ENCODE measurements at regions not wholly inside any gene's neighbourhood (a gene's known extent, or its start where the extent isn't known, plus 50 kb on each side); places are given as distances from the start of the nearest gene placed in this dataset.

GRCh38 chr15:69536726-69537512, 84.3 kb downstream of the RPLP1 start:
- peaks cover 0 to 6% (median 0%) of the 10 kb centered on the region in 5 donors for H3K27me3 ChIP-seq (ENCODE audit: control insufficient read depth in 5 of 5, insufficient read depth in 4 of 5, low read length in 5 of 5)
- H3K9me3 ChIP-seq (ENCODE audit: control insufficient read depth in 5 of 5, low read length in 5 of 5), result no peaks in the 10 kb centered on the region
- H3K9ac ChIP-seq (ENCODE audit: low read length in 5 of 5), result no peak overlapping the region
- no peak overlapping the region for H3K27ac ChIP-seq (ENCODE audit: low read depth, low read length)
- no peaks in the 10 kb centered on the region for H3K36me3 ChIP-seq (ENCODE audit: control insufficient read depth in 5 of 5, insufficient read depth in 5 of 5, low read length in 5 of 5)
- H3K4me1 ChIP-seq (ENCODE audit: control insufficient read depth in 5 of 5, insufficient read depth in 5 of 5, low read length in 5 of 5), result no peaks in the 10 kb centered on the region
- H3K4me3 ChIP-seq (ENCODE audit: low read depth in 1 of 5, low read length in 5 of 5), result no peak overlapping the region

GRCh38 chr15:69537901-69538300, 85.3 kb downstream of the RPLP1 start:
- Histone ChIP-seq H3K9ac (ENCODE audit: low read length in 5 of 5) (no peak overlapping the region), H3K4me1 (ENCODE audit: control insufficient read depth in 5 of 5, insufficient read depth in 5 of 5, low read length in 5 of 5) (no peaks in the 10 kb centered on the region), H3K27me3 (ENCODE audit: control insufficient read depth in 5 of 5, insufficient read depth in 4 of 5, low read length in 5 of 5) (peaks cover 0 to 6% (median 0%) of the 10 kb centered on the region in 5 donors), H3K27ac (ENCODE audit: low read depth, low read length) (no peak overlapping the region), H3K36me3 (ENCODE audit: control insufficient read depth in 5 of 5, insufficient read depth in 5 of 5, low read length in 5 of 5) (no peaks in the 10 kb centered on the region), H3K9me3 (ENCODE audit: control insufficient read depth in 5 of 5, low read length in 5 of 5) (no peaks in the 10 kb centered on the region), H3K4me3 (ENCODE audit: low read depth in 1 of 5, low read length in 5 of 5) (no peak overlapping the region)

GRCh38 chr15:69538379-69538778, 85.8 kb downstream of the RPLP1 start:
- Histone ChIP-seq H3K9me3 (ENCODE audit: control insufficient read depth in 5 of 5, low read length in 5 of 5) (no peaks in the 10 kb centered on the region), H3K4me1 (ENCODE audit: control insufficient read depth in 5 of 5, insufficient read depth in 5 of 5, low read length in 5 of 5) (no peaks in the 10 kb centered on the region), H3K4me3 (ENCODE audit: low read depth in 1 of 5, low read length in 5 of 5) (no peak overlapping the region), H3K9ac (ENCODE audit: low read length in 5 of 5) (no peak overlapping the region), H3K27ac (ENCODE audit: low read depth, low read length) (no peak overlapping the region), H3K36me3 (ENCODE audit: control insufficient read depth in 5 of 5, insufficient read depth in 5 of 5, low read length in 5 of 5) (no peaks in the 10 kb centered on the region), H3K27me3 (ENCODE audit: control insufficient read depth in 5 of 5, insufficient read depth in 4 of 5, low read length in 5 of 5) (peaks cover 0 to 6% (median 0%) of the 10 kb centered on the region in 5 donors)

GRCh38 chr15:69539345-69539744, 86.7 kb downstream of the RPLP1 start:
- H3K27ac ChIP-seq (ENCODE audit: low read depth, low read length), result no peak overlapping the region
- H3K9me3 ChIP-seq (ENCODE audit: control insufficient read depth in 5 of 5, low read length in 5 of 5), result no peaks in the 10 kb centered on the region
- H3K9ac ChIP-seq (ENCODE audit: low read length in 5 of 5), result no peak overlapping the region
- H3K4me1 ChIP-seq (ENCODE audit: control insufficient read depth in 5 of 5, insufficient read depth in 5 of 5, low read length in 5 of 5), result no peaks in the 10 kb centered on the region
- peaks cover 0 to 6% (median 0%) of the 10 kb centered on the region in 5 donors for H3K27me3 ChIP-seq (ENCODE audit: control insufficient read depth in 5 of 5, insufficient read depth in 4 of 5, low read length in 5 of 5)
- H3K36me3 ChIP-seq (ENCODE audit: control insufficient read depth in 5 of 5, insufficient read depth in 5 of 5, low read length in 5 of 5), result no peaks in the 10 kb centered on the region
- H3K4me3 ChIP-seq (ENCODE audit: low read depth in 1 of 5, low read length in 5 of 5), result no peak overlapping the region

- H3K36me3 ChIP-seq (ENCODE audit: control insufficient read depth in 5 of 5, insufficient read depth in 5 of 5, low read length in 5 of 5), result no peaks in the 10 kb centered on the region
- H3K9ac ChIP-seq (ENCODE audit: low read length in 5 of 5), result no peak overlapping the region
- no peaks in the 10 kb centered on the region for H3K4me1 ChIP-seq (ENCODE audit: control insufficient read depth in 5 of 5, insufficient read depth in 5 of 5, low read length in 5 of 5)
- H3K27ac ChIP-seq (ENCODE audit: low read depth, low read length), result no peak overlapping the region
- no peak overlapping the region for H3K4me3 ChIP-seq (ENCODE audit: low read depth in 1 of 5, low read length in 5 of 5)
- peaks cover 0 to 9% (median 0%) of the 10 kb centered on the region in 5 donors for H3K27me3 ChIP-seq (ENCODE audit: control insufficient read depth in 5 of 5, insufficient read depth in 4 of 5, low read length in 5 of 5)
- no peaks in the 10 kb centered on the region for H3K9me3 ChIP-seq (ENCODE audit: control insufficient read depth in 5 of 5, low read length in 5 of 5)
Observed at GRCh38 chr15:69540622-69541021, 88.0 kb downstream of the RPLP1 start.

GRCh38 chr15:69542028-69542427, 89.4 kb downstream of the RPLP1 start:
- no peak overlapping the region for H3K4me3 ChIP-seq (ENCODE audit: low read depth in 1 of 5, low read length in 5 of 5)
- H3K9me3 ChIP-seq (ENCODE audit: control insufficient read depth in 5 of 5, low read length in 5 of 5), result no peaks in the 10 kb centered on the region

GRCh38 chr15:69543681-69544364, 91.2 kb downstream of the RPLP1 start:
- no peaks in the 10 kb centered on the region for H3K9me3 ChIP-seq (ENCODE audit: control insufficient read depth in 5 of 5, low read length in 5 of 5)
- H3K9ac ChIP-seq (ENCODE audit: low read length in 5 of 5), result no peak overlapping the region
- H3K4me1 ChIP-seq (ENCODE audit: control insufficient read depth in 5 of 5, insufficient read depth in 5 of 5, low read length in 5 of 5), result no peaks in the 10 kb centered on the region

More at GRCh38 chr15:69542028-69542427, 89.4 kb downstream of the RPLP1 start:
- Histone ChIP-seq H3K27ac (ENCODE audit: low read depth, low read length) (no peak overlapping the region), H3K4me1 (ENCODE audit: control insufficient read depth in 5 of 5, insufficient read depth in 5 of 5, low read length in 5 of 5) (no peaks in the 10 kb centered on the region), H3K27me3 (ENCODE audit: control insufficient read depth in 5 of 5, insufficient read depth in 4 of 5, low read length in 5 of 5) (peaks cover 0 to 7% (median 0%) of the 10 kb centered on the region in 5 donors), H3K36me3 (ENCODE audit: control insufficient read depth in 5 of 5, insufficient read depth in 5 of 5, low read length in 5 of 5) (no peaks in the 10 kb centered on the region), H3K9ac (ENCODE audit: low read length in 5 of 5) (no peak overlapping the region)

GRCh38 chr15:69544365-69545113, 91.9 kb downstream of the RPLP1 start:
- Histone ChIP-seq H3K27ac (ENCODE audit: low read depth, low read length) (no peak overlapping the region), H3K36me3 (ENCODE audit: control insufficient read depth in 5 of 5, insufficient read depth in 5 of 5, low read length in 5 of 5) (no peaks in the 10 kb centered on the region), H3K27me3 (ENCODE audit: control insufficient read depth in 5 of 5, insufficient read depth in 4 of 5, low read length in 5 of 5) (peaks cover 0 to 12% (median 0%) of the 10 kb centered on the region in 5 donors), H3K4me3 (ENCODE audit: low read depth in 1 of 5, low read length in 5 of 5) (no peak overlapping the region), H3K4me1 (ENCODE audit: control insufficient read depth in 5 of 5, insufficient read depth in 5 of 5, low read length in 5 of 5) (no peaks in the 10 kb centered on the region), H3K9ac (ENCODE audit: low read length in 5 of 5) (no peak overlapping the region), H3K9me3 (ENCODE audit: control insufficient read depth in 5 of 5, low read length in 5 of 5) (no peaks in the 10 kb centered on the region)

More at GRCh38 chr15:69543681-69544364, 91.2 kb downstream of the RPLP1 start:
- H3K36me3 ChIP-seq (ENCODE audit: control insufficient read depth in 5 of 5, insufficient read depth in 5 of 5, low read length in 5 of 5), result no peaks in the 10 kb centered on the region
- no peak overlapping the region for H3K27ac ChIP-seq (ENCODE audit: low read depth, low read length)
- H3K27me3 ChIP-seq (ENCODE audit: control insufficient read depth in 5 of 5, insufficient read depth in 4 of 5, low read length in 5 of 5), result peaks cover 0 to 12% (median 0%) of the 10 kb centered on the region in 5 donors
- no peak overlapping the region for H3K4me3 ChIP-seq (ENCODE audit: low read depth in 1 of 5, low read length in 5 of 5)

- H3K9ac ChIP-seq (ENCODE audit: low read length in 5 of 5), result no peak overlapping the region
- H3K9me3 ChIP-seq (ENCODE audit: control insufficient read depth in 5 of 5, low read length in 5 of 5), result peaks cover 0 to 8% (median 3%) of the 10 kb centered on the region in 5 donors
- peaks cover 0 to 8% (median 3%) of the 10 kb centered on the region in 5 donors for H3K27me3 ChIP-seq (ENCODE audit: control insufficient read depth in 5 of 5, insufficient read depth in 4 of 5, low read length in 5 of 5)
- H3K36me3 ChIP-seq (ENCODE audit: control insufficient read depth in 5 of 5, insufficient read depth in 5 of 5, low read length in 5 of 5), result no peaks in the 10 kb centered on the region
- H3K27ac ChIP-seq (ENCODE audit: low read depth, low read length), result no peak overlapping the region
- no peaks in the 10 kb centered on the region for H3K4me1 ChIP-seq (ENCODE audit: control insufficient read depth in 5 of 5, insufficient read depth in 5 of 5, low read length in 5 of 5)
- no peak overlapping the region for H3K4me3 ChIP-seq (ENCODE audit: low read depth in 1 of 5, low read length in 5 of 5)
Observed at GRCh38 chr15:69546182-69546581, 93.6 kb downstream of the RPLP1 start.
